Loucy (cell line): ENCODE measurements at regions not wholly inside any gene's neighbourhood (a gene's known extent, or its start where the extent isn't known, plus 50 kb on each side); places are given as distances from the start of the nearest gene placed in this dataset.

Experiments
- H2AFZ ChIP-seq: fragments of 200-600 bp; sonication (generic); 2 replicates; pipeline ENCODE4 v1.6.0; 2016; ENCODE audit warnings: antibody characterized with exemption, mild to moderate bottlenecking, low read length, moderate library complexity
- H3F3A ChIP-seq: fragments of 200-600 bp; 2 replicates; pipeline ENCODE4 v1.6.0; 2016; ENCODE audit warnings: antibody characterized with exemption, low read depth, mild to moderate bottlenecking
- H3K27me3 ChIP-seq: fragments of 200-600 bp; sonication (generic); 2 replicates; pipeline ENCODE4 v1.6.1; 2014; ENCODE audit warnings: low read length, mild to moderate bottlenecking; ENCODE audit not compliant: insufficient read depth, poor library complexity, severe bottlenecking
- H3K36me3 ChIP-seq: fragments of 200-600 bp; sonication (generic); 2 replicates; pipeline ENCODE4 v1.6.1; 2016; ENCODE audit warnings: low read length; ENCODE audit not compliant: insufficient read depth
- H3K4me1 ChIP-seq: fragments of 200-600 bp; sonication (generic); 2 replicates; pipeline ENCODE4 v1.5.1; 2014; ENCODE audit warnings: low read length, mild to moderate bottlenecking; ENCODE audit not compliant: insufficient read depth, poor library complexity, severe bottlenecking
- H3K4me2 ChIP-seq: fragments of 200-600 bp; sonication (generic); 2 replicates; pipeline ENCODE4 v1.6.0; 2014; ENCODE audit warnings: antibody characterized with exemption, low read length, low read depth, mild to moderate bottlenecking; ENCODE audit not compliant: poor library complexity, severe bottlenecking
- H3K4me3 ChIP-seq: fragments of 200-600 bp; sonication (generic); 2 replicates; pipeline ENCODE4 v1.5.1; 2014; ENCODE audit warnings: low read length, mild to moderate bottlenecking, mixed read lengths; ENCODE audit not compliant: poor library complexity, severe bottlenecking
- H3K79me2 ChIP-seq: fragments of 200-600 bp; sonication (generic); 2 replicates; pipeline ENCODE4 v1.6.1; 2014; ENCODE audit warnings: low read length; ENCODE audit not compliant: insufficient read depth
- H3K9ac ChIP-seq: fragments of 200-600 bp; sonication (generic); 2 replicates; pipeline ENCODE4 v1.6.0; 2014; ENCODE audit warnings: mild to moderate bottlenecking, low read depth, low read length, moderate library complexity; ENCODE audit not compliant: poor library complexity, severe bottlenecking
- H3K9me2 ChIP-seq: fragments of 200-600 bp; sonication (generic); replicated peaks from 2 replicates; pipeline ENCODE4 v1.6.1; 2016; ENCODE audit warnings: low read depth, low read length, mixed read lengths
- H3K9me3 ChIP-seq: fragments of 200-600 bp; sonication (generic); 2 replicates; pipeline ENCODE4 v1.6.1; 2014; ENCODE audit warnings: mild to moderate bottlenecking, antibody characterized with exemption, low read length, low read depth; ENCODE audit not compliant: insufficient read depth
- H4K20me1 ChIP-seq: fragments of 200-600 bp; sonication (generic); 2 replicates; pipeline ENCODE4 v1.6.0; 2014; ENCODE audit warnings: antibody characterized with exemption, low read length, mild to moderate bottlenecking; ENCODE audit not compliant: insufficient read depth, poor library complexity, severe bottlenecking
- EZH2phosphoT487 ChIP-seq: fragments of 200-600 bp; IDR thresholded peaks from 2 replicates; pipeline ENCODE4 v1.6.1; 2018; ENCODE audit warnings: antibody characterized with exemption, mild to moderate bottlenecking, moderate library complexity, borderline replicate concordance
- TF ChIP-seq, protein P1 (sequence below): fragments of 200-600 bp; sonication (generic); conservative IDR thresholded peaks from 2 replicates; pipeline ENCODE4 v1.5.1; 2014; ENCODE audit warnings: mild to moderate bottlenecking, antibody characterized with exemption, low read length

DNA sequence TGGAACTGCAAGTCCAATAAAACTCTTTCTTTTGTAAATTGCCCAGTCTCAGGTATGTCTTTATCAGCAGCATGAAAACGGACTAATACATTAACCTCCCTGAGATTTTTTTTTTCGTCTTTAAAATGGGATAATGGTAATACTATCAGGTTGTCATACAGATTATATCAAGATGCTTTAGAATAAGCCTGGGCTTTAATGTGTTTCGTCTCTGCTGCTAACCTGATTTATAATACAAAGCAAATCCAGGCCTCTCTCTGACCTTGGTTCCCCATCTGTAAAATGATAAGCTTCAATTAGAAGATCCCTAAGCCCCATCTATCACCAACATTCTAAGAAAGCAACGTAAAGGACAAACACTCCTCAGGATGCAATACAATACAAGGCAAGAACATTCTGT, 283.5 kb downstream of the LRATD1 start:
- H3K79me2 ChIP-seq = no peaks in the 10 kb centered on the region
- no peak overlapping the region for H3K9ac ChIP-seq
- no peak overlapping the region for H3K4me3 ChIP-seq
- H4K20me1 ChIP-seq = no peaks in the 10 kb centered on the region
- no peak overlapping the region for H3K4me2 ChIP-seq
- TF ChIP-seq, protein P1, sequence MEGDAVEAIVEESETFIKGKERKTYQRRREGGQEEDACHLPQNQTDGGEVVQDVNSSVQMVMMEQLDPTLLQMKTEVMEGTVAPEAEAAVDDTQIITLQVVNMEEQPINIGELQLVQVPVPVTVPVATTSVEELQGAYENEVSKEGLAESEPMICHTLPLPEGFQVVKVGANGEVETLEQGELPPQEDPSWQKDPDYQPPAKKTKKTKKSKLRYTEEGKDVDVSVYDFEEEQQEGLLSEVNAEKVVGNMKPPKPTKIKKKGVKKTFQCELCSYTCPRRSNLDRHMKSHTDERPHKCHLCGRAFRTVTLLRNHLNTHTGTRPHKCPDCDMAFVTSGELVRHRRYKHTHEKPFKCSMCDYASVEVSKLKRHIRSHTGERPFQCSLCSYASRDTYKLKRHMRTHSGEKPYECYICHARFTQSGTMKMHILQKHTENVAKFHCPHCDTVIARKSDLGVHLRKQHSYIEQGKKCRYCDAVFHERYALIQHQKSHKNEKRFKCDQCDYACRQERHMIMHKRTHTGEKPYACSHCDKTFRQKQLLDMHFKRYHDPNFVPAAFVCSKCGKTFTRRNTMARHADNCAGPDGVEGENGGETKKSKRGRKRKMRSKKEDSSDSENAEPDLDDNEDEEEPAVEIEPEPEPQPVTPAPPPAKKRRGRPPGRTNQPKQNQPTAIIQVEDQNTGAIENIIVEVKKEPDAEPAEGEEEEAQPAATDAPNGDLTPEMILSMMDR = no peak
- no peak for TF ChIP-seq EZH2phosphoT487
- H3K4me1 ChIP-seq = no peaks in the 10 kb centered on the region
- no peaks in the 10 kb centered on the region for H3F3A ChIP-seq
- no peaks in the 10 kb centered on the region for H3K9me3 ChIP-seq
- H2AFZ ChIP-seq = no peak overlapping the region
- H3K36me3 ChIP-seq = no peaks in the 10 kb centered on the region
- no peaks in the 10 kb centered on the region for H3K9me2 ChIP-seq
- H3K27me3 ChIP-seq = no peaks in the 10 kb centered on the region

DNA sequence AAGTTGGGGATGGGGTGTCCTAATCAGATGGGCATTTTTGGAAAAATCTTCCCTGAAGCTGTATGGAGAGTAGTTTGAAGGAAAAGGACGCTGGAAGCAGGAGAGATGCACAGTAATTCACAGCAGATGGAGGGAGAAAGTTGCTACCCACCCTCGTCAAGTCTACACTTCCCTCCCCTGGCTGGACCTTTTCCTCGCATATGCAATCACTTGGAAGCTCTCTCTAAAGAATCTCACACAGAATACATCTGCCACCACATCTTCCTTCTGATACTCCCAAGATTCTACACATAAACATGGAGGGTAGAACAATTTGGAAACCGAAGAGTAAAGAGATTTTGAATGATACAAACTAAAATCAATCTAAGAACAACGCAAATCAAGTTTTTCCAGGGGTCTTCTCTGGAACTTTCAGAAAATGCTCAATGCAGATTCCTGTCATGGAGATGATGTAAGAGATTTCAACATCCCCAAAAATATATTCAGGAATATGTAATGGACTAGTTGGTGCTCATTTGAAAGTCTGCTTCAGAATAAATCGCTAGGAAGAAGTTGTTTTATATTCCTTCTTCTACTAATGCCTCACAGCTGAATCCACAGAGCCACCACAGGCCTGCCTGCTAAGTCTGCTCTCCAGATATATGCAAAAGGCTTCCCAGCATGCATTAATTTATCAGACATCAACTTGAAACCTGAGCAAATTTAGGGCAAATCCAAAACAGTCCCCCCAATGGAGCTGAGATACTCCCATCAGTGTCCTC, 291.5 kb downstream of the LRATD1 start:
- Histone ChIP-seq H4K20me1 (no peaks in the 10 kb centered on the region), H3K4me3 (no peak overlapping the region), H3K9me3 (no peaks in the 10 kb centered on the region), H3K4me1 (no peaks in the 10 kb centered on the region), H3F3A (no peaks in the 10 kb centered on the region), H3K36me3 (no peaks in the 10 kb centered on the region), H3K4me2 (no peak overlapping the region), H2AFZ (no peak overlapping the region), H3K79me2 (no peaks in the 10 kb centered on the region), H3K9ac (no peak overlapping the region), H3K27me3 (no peaks in the 10 kb centered on the region), H3K9me2 (no peaks in the 10 kb centered on the region)
- no peak for TF ChIP-seq EZH2phosphoT487
- TF ChIP-seq, protein P1 = no peak

DNA sequence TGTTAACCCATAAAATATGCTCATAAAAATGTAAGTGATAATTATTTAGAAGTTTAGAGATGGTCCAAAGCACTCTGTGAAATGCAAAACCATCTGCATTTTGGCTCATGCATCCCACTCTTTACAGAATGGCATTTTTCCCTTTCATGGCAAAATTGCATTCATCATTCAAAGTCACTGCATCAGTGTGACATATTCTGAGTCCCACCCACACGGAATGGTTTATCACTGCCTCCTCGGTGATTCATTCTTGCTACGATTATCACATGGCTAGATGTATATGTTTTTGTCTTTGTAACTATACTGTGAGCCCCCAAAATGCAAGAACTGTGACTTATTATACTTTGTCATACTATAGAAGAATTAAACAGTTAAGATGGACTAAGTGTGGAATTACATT, 293.0 kb downstream of the LRATD1 start:
- no peaks in the 10 kb centered on the region for H3K9me2 ChIP-seq
- H3K79me2 ChIP-seq = no peaks in the 10 kb centered on the region
- H3K4me1 ChIP-seq = no peaks in the 10 kb centered on the region
- no peaks in the 10 kb centered on the region for H4K20me1 ChIP-seq
- no peak overlapping the region for H3K9ac ChIP-seq
- no peak overlapping the region for H3K4me3 ChIP-seq
- H3K36me3 ChIP-seq = no peaks in the 10 kb centered on the region
- no peak overlapping the region for H2AFZ ChIP-seq
- TF ChIP-seq, protein P1 = no peak
- no peak for TF ChIP-seq EZH2phosphoT487
- H3K4me2 ChIP-seq = no peak overlapping the region
- no peaks in the 10 kb centered on the region for H3K27me3 ChIP-seq
- H3K9me3 ChIP-seq = no peaks in the 10 kb centered on the region
- H3F3A ChIP-seq = no peaks in the 10 kb centered on the region
